ENCODE measurements at regions not wholly inside any gene's neighbourhood (a gene's known extent, or its start where the extent isn't known, plus 50 kb on each side); places are given as distances from the start of the nearest gene placed in this dataset.

- no peaks in the 10 kb centered on the region for H3K27me3 ChIP-seq (ENCODE audit: insufficient read depth, low read length, poor library complexity, severe bottlenecking)
- H3K9me2 ChIP-seq (replicated peaks; ENCODE audit: low read depth, low read length) = no peaks in the 10 kb centered on the region
- H3K4me2 ChIP-seq (ENCODE audit: low read depth, low read length, poor library complexity, severe bottlenecking) = no peak overlapping the region
- no peaks in the 10 kb centered on the region for H3K36me3 ChIP-seq (ENCODE audit: insufficient read depth, low read length)
- TF ChIP-seq EZH2phosphoT487 (IDR thresholded peaks at IDR 0.05; ENCODE audit: borderline replicate concordance) = no peak
- no peak for TF ChIP-seq CTCF (conservative IDR thresholded peaks at IDR 0.05; ENCODE audit: low read length)
- H3K4me1 ChIP-seq (ENCODE audit: insufficient read depth, low read length, poor library complexity, severe bottlenecking) = no peaks in the 10 kb centered on the region
- no peak overlapping the region for H3K4me3 ChIP-seq (ENCODE audit: low read length, poor library complexity, severe bottlenecking)
- no peak overlapping the region for H3K9ac ChIP-seq (ENCODE audit: low read depth, low read length, poor library complexity, severe bottlenecking)
- no peaks in the 10 kb centered on the region for H3F3A ChIP-seq (ENCODE audit: low read depth)
- H2AFZ ChIP-seq (ENCODE audit: low read length) = no peak overlapping the region
- H3K79me2 ChIP-seq (ENCODE audit: insufficient read depth, low read length) = no peaks in the 10 kb centered on the region
- no peaks in the 10 kb centered on the region for H4K20me1 ChIP-seq (ENCODE audit: insufficient read depth, low read length, poor library complexity, severe bottlenecking)
- no peaks in the 10 kb centered on the region for H3K9me3 ChIP-seq (ENCODE audit: insufficient read depth, low read depth, low read length)
These were observed 242.8 kb upstream of the VLDLR start for GRCh38 chr9:2378816-2379215.

DNA sequence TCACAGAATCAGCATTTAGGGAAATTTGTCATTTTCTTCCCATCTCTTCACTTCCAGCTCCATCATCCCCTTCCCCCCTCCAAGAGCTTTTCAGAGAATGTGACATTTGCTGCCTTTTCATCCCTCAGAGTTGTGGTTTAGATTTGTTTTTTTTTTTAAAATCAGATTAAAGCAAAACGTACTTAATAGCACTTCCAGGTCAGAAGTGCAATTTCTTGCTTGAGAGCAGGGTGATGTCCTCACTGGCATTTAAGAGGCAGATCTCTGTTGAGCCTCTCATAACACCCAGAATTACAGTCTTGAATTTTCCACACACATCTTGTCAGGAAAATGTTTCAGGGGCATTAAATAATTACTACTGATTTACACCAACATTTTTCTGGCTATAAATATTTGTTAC is 236.8 kb upstream of the VLDLR start:
- H3K9ac ChIP-seq (ENCODE audit: low read depth, low read length, poor library complexity, severe bottlenecking) = no peak overlapping the region
- H3K9me3 ChIP-seq (ENCODE audit: insufficient read depth, low read depth, low read length) = no peaks in the 10 kb centered on the region
- H4K20me1 ChIP-seq (ENCODE audit: insufficient read depth, low read length, poor library complexity, severe bottlenecking) = no peaks in the 10 kb centered on the region
- H3K4me3 ChIP-seq (ENCODE audit: low read length, poor library complexity, severe bottlenecking) = no peak overlapping the region
- H3K9me2 ChIP-seq (replicated peaks; ENCODE audit: low read depth, low read length) = no peaks in the 10 kb centered on the region
- no peak for TF ChIP-seq EZH2phosphoT487 (IDR thresholded peaks at IDR 0.05; ENCODE audit: borderline replicate concordance)
- TF ChIP-seq CTCF (conservative IDR thresholded peaks at IDR 0.05; ENCODE audit: low read length) = no peak
- no peaks in the 10 kb centered on the region for H3K27me3 ChIP-seq (ENCODE audit: insufficient read depth, low read length, poor library complexity, severe bottlenecking)
- no peaks in the 10 kb centered on the region for H3K36me3 ChIP-seq (ENCODE audit: insufficient read depth, low read length)
- H3F3A ChIP-seq (ENCODE audit: low read depth) = no peaks in the 10 kb centered on the region
- no peak overlapping the region for H2AFZ ChIP-seq (ENCODE audit: low read length)
- no peaks in the 10 kb centered on the region for H3K79me2 ChIP-seq (ENCODE audit: insufficient read depth, low read length)
- H3K4me2 ChIP-seq (ENCODE audit: low read depth, low read length, poor library complexity, severe bottlenecking) = no peak overlapping the region
- H3K4me1 ChIP-seq (ENCODE audit: insufficient read depth, low read length, poor library complexity, severe bottlenecking) = no peaks in the 10 kb centered on the region

DNA sequence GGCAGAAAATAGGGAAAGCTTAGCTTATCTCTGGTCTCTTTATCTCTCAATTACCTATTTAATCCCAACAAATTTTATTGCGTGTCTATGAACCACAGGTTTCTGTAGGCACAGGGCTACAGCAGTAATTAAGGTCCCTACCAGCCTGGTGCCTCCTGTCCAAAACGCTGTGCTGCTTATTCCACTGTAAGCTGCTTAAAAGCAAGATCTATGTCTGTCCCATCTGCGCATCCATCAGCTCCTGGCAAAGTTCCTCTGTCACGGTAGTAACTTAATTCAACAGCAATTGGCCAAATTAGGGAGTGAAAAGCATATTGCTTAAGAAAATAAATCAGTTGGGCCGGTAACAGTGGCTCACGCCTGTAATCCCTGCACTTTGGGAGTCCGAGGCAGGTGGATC is 235.8 kb upstream of the VLDLR start:
- TF ChIP-seq CTCF (conservative IDR thresholded peaks at IDR 0.05; ENCODE audit: low read length) (no peak), EZH2phosphoT487 (IDR thresholded peaks at IDR 0.05; ENCODE audit: borderline replicate concordance) (no peak)
- H3K27me3 ChIP-seq (ENCODE audit: insufficient read depth, low read length, poor library complexity, severe bottlenecking) = no peaks in the 10 kb centered on the region
- no peaks in the 10 kb centered on the region for H3K4me1 ChIP-seq (ENCODE audit: insufficient read depth, low read length, poor library complexity, severe bottlenecking)
- H3F3A ChIP-seq (ENCODE audit: low read depth) = no peaks in the 10 kb centered on the region
- no peak overlapping the region for H3K9ac ChIP-seq (ENCODE audit: low read depth, low read length, poor library complexity, severe bottlenecking)
- no peaks in the 10 kb centered on the region for H3K36me3 ChIP-seq (ENCODE audit: insufficient read depth, low read length)
- no peaks in the 10 kb centered on the region for H3K9me3 ChIP-seq (ENCODE audit: insufficient read depth, low read depth, low read length)
- H3K9me2 ChIP-seq (replicated peaks; ENCODE audit: low read depth, low read length) = no peaks in the 10 kb centered on the region
- H3K4me3 ChIP-seq (ENCODE audit: low read length, poor library complexity, severe bottlenecking) = no peak overlapping the region
- no peak overlapping the region for H2AFZ ChIP-seq (ENCODE audit: low read length)
- H4K20me1 ChIP-seq (ENCODE audit: insufficient read depth, low read length, poor library complexity, severe bottlenecking) = no peaks in the 10 kb centered on the region
- no peaks in the 10 kb centered on the region for H3K79me2 ChIP-seq (ENCODE audit: insufficient read depth, low read length)
- H3K4me2 ChIP-seq (ENCODE audit: low read depth, low read length, poor library complexity, severe bottlenecking) = no peak overlapping the region

All from Loucy (cell line).